GM21529 (cell line): ENCODE measurements at regions not wholly inside any gene's neighbourhood (a gene's known extent, or its start where the extent isn't known, plus 50 kb on each side); places are given as distances from the start of the nearest gene placed in this dataset.
"Not testable (repeated sequence)": the region's sequence is repeated elsewhere in the genome, so short reads cannot be mapped to it uniquely, and the experiment has no call there.

Experiments used
- ATAC-seq: cut with Tn5 transposase; IDR thresholded peaks from one replicate; pipeline ENCODE4 v1.9.1; 2021; ENCODE audit not compliant: unreplicated experiment

- ATAC-seq: no peak
Measured at GRCh38 chr12:105862163-105862821, 276.5 kb downstream of the NUAK1 start.

DNA sequence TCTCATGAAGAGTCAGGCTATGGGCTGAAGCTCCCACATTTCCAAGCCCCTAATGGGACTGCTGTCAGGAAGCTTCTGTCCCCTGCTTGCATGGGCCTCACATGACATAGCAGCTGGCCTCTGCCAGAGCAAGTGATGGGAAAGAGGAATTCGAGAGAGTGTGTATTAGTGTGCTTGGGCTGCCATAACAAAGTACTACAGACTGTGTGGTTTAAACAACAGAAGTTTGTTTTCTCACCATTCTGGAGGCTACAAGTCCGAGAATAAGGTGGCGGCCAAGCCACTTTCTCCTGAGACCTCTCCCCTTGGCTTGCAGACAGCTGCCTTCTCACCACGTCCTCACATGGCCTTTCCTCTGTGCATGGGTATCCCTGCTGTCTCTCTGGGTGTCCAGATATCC is 274.4 kb downstream of the NUAK1 start:
- no peak for ATAC-seq

DNA sequence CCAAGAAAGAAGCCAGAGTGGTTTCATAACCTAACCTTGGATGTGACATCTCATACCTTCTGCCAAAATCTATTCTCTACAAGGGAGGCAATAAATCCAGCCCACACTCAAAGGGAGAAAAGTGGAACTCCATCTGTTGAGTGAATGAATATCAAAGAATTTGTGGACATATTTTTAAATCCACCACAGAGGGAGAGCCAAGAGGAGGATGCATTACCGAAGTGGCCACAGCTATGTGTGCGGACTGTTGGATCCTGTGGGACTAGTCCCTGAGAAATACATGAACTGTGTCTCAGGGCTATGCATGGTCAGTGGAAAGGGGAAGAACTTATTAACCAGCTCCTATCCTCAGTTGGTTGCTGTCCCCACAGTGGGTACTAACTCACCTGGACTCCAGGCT is 273.9 kb downstream of the NUAK1 start:
- ATAC-seq: no peak

- no peak for ATAC-seq
Measured at GRCh38 chr12:105865886-105866285, 272.9 kb downstream of the NUAK1 start.

- no peak for ATAC-seq
Measured at GRCh38 chr12:105874121-105874520, 264.6 kb downstream of the NUAK1 start.

- ATAC-seq: no peak
Measured at GRCh38 chr12:105876396-105876927, 262.3 kb downstream of the NUAK1 start.

- no peak for ATAC-seq
Measured at GRCh38 chr12:105878964-105879363, 259.8 kb downstream of the NUAK1 start.

GRCh38 chr12:105880824-105881388 is 257.8 kb downstream of the NUAK1 start:
- no peak for ATAC-seq

- ATAC-seq: no peak
Measured at GRCh38 chr12:105882404-105882803, 256.4 kb downstream of the NUAK1 start.

DNA sequence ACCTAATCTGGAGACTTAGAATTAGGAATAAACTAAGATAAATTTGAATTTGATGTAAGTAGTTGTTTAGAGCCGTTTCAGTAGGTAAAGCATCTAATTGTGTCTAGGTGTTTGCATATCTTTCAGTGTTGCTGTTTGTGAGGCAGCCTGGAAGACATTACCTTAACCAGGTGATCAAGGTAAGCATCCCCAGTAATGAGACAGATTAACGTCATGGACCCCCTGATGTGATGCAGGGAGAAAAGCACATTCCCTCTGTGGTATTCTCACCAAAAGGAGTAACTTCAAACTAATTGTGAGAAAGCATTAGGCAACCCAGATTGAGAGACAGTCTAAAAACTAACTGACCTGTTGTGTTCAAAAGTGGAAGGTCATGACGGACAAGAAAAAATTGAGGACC is 251.6 kb downstream of the NUAK1 start:
- ATAC-seq: no peak

GRCh38 chr12:105888696-105889095 is 250.1 kb downstream of the NUAK1 start:
- no peak for ATAC-seq

- ATAC-seq: no peak
Measured at GRCh38 chr12:105892362-105892910, 246.3 kb downstream of the NUAK1 start.

- ATAC-seq: not testable (repeated sequence)
Measured at GRCh38 chr12:105895197-105895832, 243.4 kb downstream of the NUAK1 start.

- ATAC-seq: no peak
Measured at GRCh38 chr12:105897311-105897725, 241.4 kb downstream of the NUAK1 start.

GRCh38 chr12:105898271-105898670 is 240.5 kb downstream of the NUAK1 start:
- not testable (repeated sequence) for ATAC-seq

- no peak for ATAC-seq
Measured at GRCh38 chr12:105899589-105899988, 239.2 kb downstream of the NUAK1 start.

DNA sequence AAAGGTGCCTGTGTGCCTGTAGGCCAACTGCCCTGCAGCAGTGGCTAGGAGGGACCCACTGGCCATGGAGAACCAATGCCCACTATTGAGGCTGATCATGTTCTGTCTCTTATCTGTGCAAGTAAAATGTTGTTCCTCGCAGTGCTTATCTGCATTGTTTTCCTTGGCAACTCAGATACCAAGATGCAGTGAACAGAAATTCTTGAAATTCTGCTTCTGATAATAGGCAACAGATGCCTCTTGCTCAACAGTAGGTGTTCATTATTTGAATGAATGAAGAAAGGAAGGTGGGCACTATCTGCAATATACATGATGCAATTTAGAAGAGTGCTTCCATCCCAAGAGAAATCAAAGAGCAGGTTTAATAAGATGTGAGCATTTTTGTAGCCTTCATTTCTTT is 232.2 kb downstream of the NUAK1 start:
- no peak for ATAC-seq

- no peak for ATAC-seq
Measured at GRCh38 chr12:105907982-105908381, 230.8 kb downstream of the NUAK1 start.

DNA sequence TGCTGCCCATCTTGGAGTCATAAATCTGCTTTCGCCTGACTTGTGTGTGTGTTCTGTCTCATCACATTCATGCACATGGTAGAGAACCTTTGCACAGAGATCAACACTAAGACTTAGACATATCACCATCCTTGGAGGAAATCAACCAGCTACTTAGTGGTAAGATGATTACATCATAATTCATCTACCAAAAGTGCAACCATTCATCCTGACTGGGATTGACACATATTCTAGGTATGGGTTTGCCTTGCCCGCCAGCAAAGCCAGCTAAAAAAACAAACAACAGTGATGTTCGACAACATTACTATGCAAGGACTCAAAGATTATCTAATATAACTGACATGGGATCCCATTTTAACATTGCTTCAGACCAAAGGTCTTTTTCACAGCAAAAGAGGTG is 228.7 kb downstream of the NUAK1 start:
- ATAC-seq: no peak

DNA sequence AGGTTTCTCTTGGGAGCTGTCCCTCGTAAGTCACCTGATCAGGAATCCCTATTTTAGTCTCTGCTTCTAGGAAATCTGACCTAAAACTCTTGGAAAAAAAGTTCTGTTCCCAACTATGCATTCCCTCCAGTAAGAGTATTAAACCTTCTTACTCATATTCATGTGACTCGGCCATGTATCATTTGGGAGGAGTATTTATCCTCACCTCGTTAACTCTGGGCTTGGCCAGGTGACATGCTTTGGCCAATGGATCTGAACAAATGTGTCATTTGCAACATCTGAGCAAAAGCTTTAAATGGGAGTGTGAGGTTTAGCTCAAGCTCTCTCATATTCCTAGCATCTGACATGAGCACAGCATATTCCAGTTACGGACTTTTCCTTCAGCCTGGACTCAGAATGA is 226.8 kb downstream of the NUAK1 start:
- no peak for ATAC-seq

- ATAC-seq: no peak
Measured at GRCh38 chr12:105912882-105913678, 225.7 kb downstream of the NUAK1 start.
